AG08395 (cell line): ENCODE measurements at regions not wholly inside any gene's neighbourhood (a gene's known extent, or its start where the extent isn't known, plus 50 kb on each side); places are given as distances from the start of the nearest gene placed in this dataset.
"Not testable (repeated sequence)": the region's sequence is repeated elsewhere in the genome, so short reads cannot be mapped to it uniquely, and the experiment has no call there.

Source experiments
- DNase-seq: peaks from one replicate; pipeline ENCODE4 v3.0.0; 2012; ENCODE audit warnings: mixed read lengths, low spot score

GRCh38 chr5:101206534-101206933, 303.5 kb upstream of the ST8SIA4 start:
- DNase-seq, result no peak

- DNase-seq, result not testable (repeated sequence)
Measured at GRCh38 chr5:101205065-101205464, 302.0 kb upstream of the ST8SIA4 start.

- DNase-seq, result not testable (repeated sequence)
Measured at GRCh38 chr5:101180365-101180764, 277.3 kb upstream of the ST8SIA4 start.

GRCh38 chr5:101176605-101177004, 273.5 kb upstream of the ST8SIA4 start:
- DNase-seq, result no peak

- DNase-seq, result no peak
Measured at GRCh38 chr5:101174981-101175380, 271.9 kb upstream of the ST8SIA4 start.

GRCh38 chr5:101163088-101163487, 260.0 kb upstream of the ST8SIA4 start:
- DNase-seq, result no peak

GRCh38 chr5:101160002-101160401, 256.9 kb upstream of the ST8SIA4 start:
- no peak for DNase-seq

GRCh38 chr5:101159006-101159405, 255.9 kb upstream of the ST8SIA4 start:
- DNase-seq, result no peak

- no peak for DNase-seq
Measured at GRCh38 chr5:101153526-101153925, 250.4 kb upstream of the ST8SIA4 start.

- no peak for DNase-seq
Measured at GRCh38 chr5:101143526-101143925, 240.4 kb upstream of the ST8SIA4 start.

GRCh38 chr5:101142102-101142501, 239.0 kb upstream of the ST8SIA4 start:
- no peak for DNase-seq

- DNase-seq, result no peak
Measured at GRCh38 chr5:101136454-101136853, 233.4 kb upstream of the ST8SIA4 start.

GRCh38 chr5:101123363-101123762, 220.3 kb upstream of the ST8SIA4 start:
- no peak for DNase-seq

GRCh38 chr5:101112645-101113044, 209.6 kb upstream of the ST8SIA4 start:
- no peak for DNase-seq

GRCh38 chr5:101103874-101104273, 200.8 kb upstream of the ST8SIA4 start:
- no peak for DNase-seq

- DNase-seq, result no peak
Measured at GRCh38 chr5:101102506-101102905, 199.4 kb upstream of the ST8SIA4 start.

GRCh38 chr5:101091902-101092301, 188.8 kb upstream of the ST8SIA4 start:
- DNase-seq, result no peak

GRCh38 chr5:101084353-101084752, 181.3 kb upstream of the ST8SIA4 start:
- no peak for DNase-seq

GRCh38 chr5:101080462-101081240, 177.6 kb upstream of the ST8SIA4 start:
- DNase-seq, result no peak

GRCh38 chr5:101068298-101068697, 165.2 kb upstream of the ST8SIA4 start:
- DNase-seq, result no peak

- DNase-seq, result no peak
Measured at GRCh38 chr5:101067429-101067828, 164.3 kb upstream of the ST8SIA4 start.

GRCh38 chr5:101062902-101063301, 159.8 kb upstream of the ST8SIA4 start:
- no peak for DNase-seq

- DNase-seq, result no peak
Measured at GRCh38 chr5:101047181-101047580, 144.1 kb upstream of the ST8SIA4 start.

- DNase-seq, result no peak
Measured at GRCh38 chr5:101045689-101046088, 142.6 kb upstream of the ST8SIA4 start.
